WI38 (cell line): ENCODE measurements at regions not wholly inside any gene's neighbourhood (a gene's known extent, or its start where the extent isn't known, plus 50 kb on each side); places are given as distances from the start of the nearest gene placed in this dataset.
"Not testable (repeated sequence)": the region's sequence is repeated elsewhere in the genome, so short reads cannot be mapped to it uniquely, and the experiment has no call there.

Source experiments
- H3K4me3 ChIP-seq: 2 replicates; pipeline ENCODE4 v1.5.1; 2011; ENCODE audit warnings: low read depth, mild to moderate bottlenecking, control low read depth, low read length
- TF ChIP-seq, protein P1 (sequence below): IDR thresholded peaks from 2 replicates; pipeline ENCODE4 v1.5.1; 2012; ENCODE audit warnings: low read depth, mild to moderate bottlenecking, control low read depth, low read length

DNA sequence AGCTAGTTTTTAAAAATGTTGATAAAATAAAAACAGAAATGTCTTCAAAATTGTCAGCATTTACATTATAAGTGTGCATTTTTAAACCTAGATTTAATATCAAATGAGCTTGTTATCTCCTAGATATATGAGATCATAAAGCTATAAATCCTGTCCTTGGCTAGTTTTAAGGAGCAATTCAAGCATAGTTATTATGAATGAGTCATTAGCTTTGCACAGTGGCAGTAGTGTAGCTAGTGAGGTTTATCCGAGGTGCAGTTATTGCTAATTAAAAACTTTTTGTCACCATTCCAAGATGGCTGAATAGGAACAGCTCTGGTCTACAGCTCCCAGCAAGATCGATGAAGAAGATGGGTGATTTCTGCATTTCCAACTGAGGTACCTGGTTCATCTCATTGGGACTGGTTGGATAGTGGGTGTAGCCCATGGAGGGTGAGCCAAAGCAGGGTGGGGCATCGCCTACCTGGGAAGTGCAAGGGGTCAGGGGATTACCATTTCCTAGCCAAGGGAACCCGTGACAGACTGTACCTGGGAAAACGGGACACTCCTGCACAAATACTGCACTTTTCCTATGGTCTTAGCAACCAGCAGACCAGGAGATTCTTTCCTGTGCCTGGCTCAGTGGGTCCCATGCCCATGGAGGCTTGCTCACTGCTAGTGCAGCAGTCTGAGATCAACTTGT lies 108.8 kb upstream of the SYNCRIP start:
- H3K4me3 ChIP-seq, result no peak overlapping the region
- TF ChIP-seq, protein P1, sequence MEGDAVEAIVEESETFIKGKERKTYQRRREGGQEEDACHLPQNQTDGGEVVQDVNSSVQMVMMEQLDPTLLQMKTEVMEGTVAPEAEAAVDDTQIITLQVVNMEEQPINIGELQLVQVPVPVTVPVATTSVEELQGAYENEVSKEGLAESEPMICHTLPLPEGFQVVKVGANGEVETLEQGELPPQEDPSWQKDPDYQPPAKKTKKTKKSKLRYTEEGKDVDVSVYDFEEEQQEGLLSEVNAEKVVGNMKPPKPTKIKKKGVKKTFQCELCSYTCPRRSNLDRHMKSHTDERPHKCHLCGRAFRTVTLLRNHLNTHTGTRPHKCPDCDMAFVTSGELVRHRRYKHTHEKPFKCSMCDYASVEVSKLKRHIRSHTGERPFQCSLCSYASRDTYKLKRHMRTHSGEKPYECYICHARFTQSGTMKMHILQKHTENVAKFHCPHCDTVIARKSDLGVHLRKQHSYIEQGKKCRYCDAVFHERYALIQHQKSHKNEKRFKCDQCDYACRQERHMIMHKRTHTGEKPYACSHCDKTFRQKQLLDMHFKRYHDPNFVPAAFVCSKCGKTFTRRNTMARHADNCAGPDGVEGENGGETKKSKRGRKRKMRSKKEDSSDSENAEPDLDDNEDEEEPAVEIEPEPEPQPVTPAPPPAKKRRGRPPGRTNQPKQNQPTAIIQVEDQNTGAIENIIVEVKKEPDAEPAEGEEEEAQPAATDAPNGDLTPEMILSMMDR, result no peak

DNA sequence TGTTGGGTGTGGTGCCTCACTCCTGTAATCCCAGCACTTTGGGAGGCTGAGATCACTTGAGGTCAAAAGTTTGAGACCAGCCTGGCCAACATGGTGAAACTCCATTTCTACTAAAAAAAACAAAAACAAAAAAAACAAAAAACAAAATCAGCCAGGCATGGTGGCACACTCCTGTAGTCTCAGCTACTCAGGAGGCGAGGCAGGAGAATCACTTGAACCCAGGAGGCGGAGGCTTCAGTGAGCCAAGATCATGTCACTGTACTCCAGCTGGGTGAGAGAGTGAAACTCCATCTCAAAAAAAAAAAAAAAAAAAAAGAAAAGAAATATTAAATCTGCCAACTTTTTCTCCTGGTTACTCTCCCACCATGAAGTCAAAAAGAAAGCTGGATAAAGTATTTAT lies 107.5 kb upstream of the SYNCRIP start:
- H3K4me3 ChIP-seq, result not testable (repeated sequence)

DNA sequence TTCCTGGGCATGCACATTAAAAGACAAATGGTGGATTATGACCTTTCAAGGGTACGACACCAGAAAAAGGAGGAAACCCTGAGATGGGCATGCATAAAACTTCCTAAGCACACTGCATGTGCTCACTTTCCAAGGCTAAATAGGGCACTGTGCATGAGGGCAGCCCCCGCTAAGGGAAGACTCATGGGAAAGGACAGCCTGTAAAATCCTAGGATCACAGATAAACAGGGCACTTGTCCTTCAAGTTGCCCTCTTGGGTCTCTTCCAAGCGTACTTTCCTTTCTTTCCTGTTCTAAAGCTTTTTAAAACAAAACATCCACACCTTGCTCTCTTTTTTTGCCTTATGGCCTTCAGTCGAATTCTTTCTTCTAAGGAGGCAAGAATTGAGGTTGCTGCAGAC lies 106.5 kb upstream of the SYNCRIP start:
- TF ChIP-seq, protein P1, result no peak

DNA sequence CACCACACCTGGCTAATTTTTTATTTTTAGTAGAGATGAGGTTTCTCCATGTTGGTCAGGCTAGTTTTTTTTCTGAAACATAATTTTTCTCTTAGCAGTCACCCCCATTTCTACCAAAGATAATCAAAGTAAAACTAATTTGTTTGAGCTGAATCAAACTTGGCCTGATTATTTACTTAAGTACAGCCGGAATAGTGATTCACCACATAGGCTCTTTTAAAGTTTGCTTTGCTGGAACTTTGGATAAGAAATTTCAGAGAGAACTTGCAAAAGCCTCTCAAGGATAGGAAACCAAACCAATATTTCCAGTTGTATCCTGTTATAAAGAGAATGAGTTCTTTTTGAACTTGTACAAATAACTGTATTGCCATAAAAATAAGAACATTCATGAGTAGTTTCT lies 105.0 kb upstream of the SYNCRIP start:
- TF ChIP-seq, protein P1, result no peak

More for the DNA sequence above, 106.5 kb upstream of the SYNCRIP start:
- H3K4me3 ChIP-seq, result no peak overlapping the region

DNA sequence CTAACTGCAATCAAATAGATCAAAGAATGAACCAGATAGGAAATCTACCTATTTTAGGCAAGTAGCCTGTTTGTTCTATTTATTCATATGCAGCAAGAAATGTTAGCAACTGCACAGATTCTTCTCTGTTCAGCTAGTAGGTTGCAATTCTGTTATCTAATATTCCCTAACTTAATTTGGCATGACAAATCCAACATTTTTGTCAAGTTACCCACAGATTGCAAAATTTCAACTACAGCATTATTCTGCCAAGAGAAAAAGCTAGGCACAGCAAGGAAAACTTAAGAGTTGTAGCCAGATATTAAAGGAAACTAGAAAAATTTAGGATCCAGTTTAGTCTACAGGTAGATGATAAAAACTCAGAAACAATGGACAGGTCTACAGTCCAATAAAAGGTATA lies 104.4 kb upstream of the SYNCRIP start:
- TF ChIP-seq, protein P1, result no peak
- H3K4me3 ChIP-seq, result peak overlapping the region; percentile 47

More for the DNA sequence above, 105.0 kb upstream of the SYNCRIP start:
- peak overlapping the region; percentile 47 for H3K4me3 ChIP-seq

DNA sequence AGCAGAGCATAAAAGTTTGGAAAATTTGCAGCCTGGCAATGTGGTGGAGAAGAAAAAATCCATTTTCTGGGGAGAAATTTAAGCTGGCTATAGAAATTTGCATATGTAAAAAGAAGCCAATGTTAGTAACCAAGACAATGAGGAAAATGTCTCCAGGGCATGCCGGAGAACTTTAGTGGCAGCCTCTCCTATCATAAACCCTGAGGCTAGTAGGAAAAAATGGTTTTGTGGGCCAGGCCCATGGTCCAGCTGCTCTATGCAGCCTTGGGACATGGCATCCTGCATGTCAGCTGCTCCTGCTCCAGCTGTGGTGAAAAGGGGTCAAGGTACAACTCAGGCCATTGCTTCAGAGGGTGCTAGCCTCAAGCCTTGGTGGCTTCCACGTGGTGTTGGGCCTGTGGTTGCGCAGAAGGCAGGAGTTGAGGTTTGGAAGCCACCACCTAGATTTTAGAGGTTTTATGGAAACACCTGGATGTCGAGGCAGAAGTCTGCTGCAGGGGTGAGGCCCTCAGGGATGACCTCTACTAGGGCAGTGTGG lies 101.8 kb upstream of the SYNCRIP start:
- no peak overlapping the region for H3K4me3 ChIP-seq
- TF ChIP-seq, protein P1, result no peak

DNA sequence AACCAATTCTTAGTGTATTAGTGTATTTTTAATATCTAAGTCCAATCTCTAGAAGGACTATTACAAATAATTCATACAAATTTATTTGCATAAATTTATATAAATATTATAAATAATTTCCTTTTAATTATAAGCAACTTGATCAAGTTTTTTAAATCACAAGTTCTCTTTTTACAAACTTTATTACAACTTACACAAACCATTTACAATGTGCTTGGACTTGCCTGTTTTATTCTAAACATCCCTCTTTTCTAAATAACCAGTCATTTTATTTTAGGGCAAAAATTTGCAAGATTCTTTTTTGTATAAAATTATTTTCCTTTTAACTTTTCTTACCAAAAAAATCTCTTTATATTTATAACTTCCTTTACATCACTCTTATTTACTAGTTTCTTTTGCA lies 83.5 kb upstream of the SYNCRIP start:
- H3K4me3 ChIP-seq, result no peak overlapping the region
- TF ChIP-seq, protein P1, result no peak

DNA sequence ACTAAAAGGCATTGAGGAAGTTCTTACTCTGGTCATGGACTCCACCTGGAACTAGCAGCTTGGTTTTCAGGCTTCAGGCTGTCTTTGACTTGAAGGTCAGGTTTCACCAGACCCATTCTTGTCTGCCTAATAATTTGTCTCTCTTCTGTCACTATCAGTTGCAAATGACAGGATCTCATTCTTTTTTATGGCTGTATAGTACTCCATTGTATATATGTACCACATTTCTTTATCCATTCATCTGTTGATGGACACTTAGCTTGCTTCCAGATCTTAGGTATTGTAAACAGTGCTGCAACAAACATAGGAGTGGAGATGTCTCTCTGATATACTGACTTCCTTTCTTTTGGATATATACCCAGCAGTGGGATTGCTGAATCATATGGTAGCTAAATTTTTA lies 73.1 kb upstream of the SYNCRIP start:
- no peak overlapping the region for H3K4me3 ChIP-seq
- TF ChIP-seq, protein P1, result no peak
